NCI-H446 treated with DMSO at 0.1 percent for 48 hours (cell line): ENCODE measurements at regions not wholly inside any gene's neighbourhood (a gene's known extent, or its start where the extent isn't known, plus 50 kb on each side); places are given as distances from the start of the nearest gene placed in this dataset.
"Not testable (repeated sequence)": the region's sequence is repeated elsewhere in the genome, so short reads cannot be mapped to it uniquely, and the experiment has no call there.

Experiments
- DNase-seq: peaks from one replicate; lab custom pipeline; 2025; lab: John Stamatoyannopoulos, UW

- DNase-seq = not testable (repeated sequence)
Measured at GRCh38 chr17:26936645-26937044, 357.3 kb upstream of the WSB1 start.

- not testable (repeated sequence) for DNase-seq
Measured at GRCh38 chr17:26937750-26938322, 356.1 kb upstream of the WSB1 start.

- not testable (repeated sequence) for DNase-seq
Measured at GRCh38 chr17:26939755-26940154, 354.2 kb upstream of the WSB1 start.

GRCh38 chr17:26940587-26940986 lies 353.3 kb upstream of the WSB1 start:
- DNase-seq = not testable (repeated sequence)

- no peak for DNase-seq
Measured at GRCh38 chr17:26962255-26963162, 331.4 kb upstream of the WSB1 start.

- DNase-seq = no peak
Measured at GRCh38 chr17:26963163-26963503, 330.8 kb upstream of the WSB1 start.

- DNase-seq = not testable (repeated sequence)
Measured at GRCh38 chr17:26965898-26966624, 327.9 kb upstream of the WSB1 start.

- not testable (repeated sequence) for DNase-seq
Measured at GRCh38 chr17:26966625-26967179, 327.2 kb upstream of the WSB1 start.

GRCh38 chr17:26981845-26982425 lies 312.0 kb upstream of the WSB1 start:
- not testable (repeated sequence) for DNase-seq

GRCh38 chr17:26982563-26982962 lies 311.4 kb upstream of the WSB1 start:
- not testable (repeated sequence) for DNase-seq

GRCh38 chr17:26987851-26988250 lies 306.1 kb upstream of the WSB1 start:
- DNase-seq = not testable (repeated sequence)

- not testable (repeated sequence) for DNase-seq
Measured at GRCh38 chr17:26994648-26995047, 299.3 kb upstream of the WSB1 start.

- not testable (repeated sequence) for DNase-seq
Measured at GRCh38 chr17:26996146-26996916, 297.6 kb upstream of the WSB1 start.

GRCh38 chr17:27007734-27008531 lies 286.0 kb upstream of the WSB1 start:
- not testable (repeated sequence) for DNase-seq

- DNase-seq = no peak
Measured at GRCh38 chr17:27009087-27009486, 284.8 kb upstream of the WSB1 start.

- not testable (repeated sequence) for DNase-seq
Measured at GRCh38 chr17:27010138-27010537, 283.8 kb upstream of the WSB1 start.

- not testable (repeated sequence) for DNase-seq
Measured at GRCh38 chr17:27030552-27030951, 263.4 kb upstream of the WSB1 start.

- DNase-seq = no peak
Measured at GRCh38 chr17:27038676-27039075, 255.2 kb upstream of the WSB1 start.

GRCh38 chr17:27045039-27045438 lies 248.9 kb upstream of the WSB1 start:
- DNase-seq = not testable (repeated sequence)

GRCh38 chr17:27049104-27049784 lies 244.7 kb upstream of the WSB1 start:
- no peak for DNase-seq
